Keratinocyte (primary cell): ENCODE measurements at regions not wholly inside any gene's neighbourhood (a gene's known extent, or its start where the extent isn't known, plus 50 kb on each side); places are given as distances from the start of the nearest gene placed in this dataset.

Experiments
- DNase-seq: peaks from one replicate; pipeline ENCODE4 v3.0.0-alpha.2; 2011; ENCODE audit warnings: low read depth, missing footprints, low spot score
- FAIRE-seq: peaks from 2 replicates; lab custom pipeline; 2011; peaks lifted over from hg19 to GRCh38; lab: Jason Lieb, UNC
- H2AFZ ChIP-seq: 2 replicates; pipeline ENCODE4 v1.6.0; 2012; ENCODE audit warnings: low read length, control low read depth, inconsistent platforms; ENCODE audit not compliant: control insufficient read depth
- H3K27ac ChIP-seq: 2 replicates; pipeline ENCODE4 v1.5.1; 2011; ENCODE audit warnings: low read length; ENCODE audit not compliant: control insufficient read depth, insufficient read depth
- H3K27me3 ChIP-seq: 3 replicates; pipeline ENCODE4 v1.6.0; 2011; ENCODE audit warnings: low read length; ENCODE audit not compliant: control insufficient read depth, insufficient read depth; ENCODE audit errors: extremely low read depth
- H3K36me3 ChIP-seq, 2 experiments: 2 replicates in 1 of 2; 3 replicates in 1 of 2; pipeline ENCODE4 v1.5.1; 2011; ENCODE audit warnings: low read length in 2 of 2, mild to moderate bottlenecking in 1 of 2; ENCODE audit not compliant: control insufficient read depth in 2 of 2, insufficient read depth in 2 of 2; ENCODE audit errors: extremely low read depth in 1 of 2
- H3K4me1 ChIP-seq: 3 replicates; pipeline ENCODE4 v1.5.1; 2011; ENCODE audit warnings: low read length; ENCODE audit not compliant: control insufficient read depth, insufficient read depth; ENCODE audit errors: extremely low read depth
- H3K4me2 ChIP-seq: 3 replicates; pipeline ENCODE4 v1.6.0; 2011; ENCODE audit warnings: low read depth, low read length; ENCODE audit not compliant: control insufficient read depth, insufficient read depth; ENCODE audit errors: extremely low read depth
- H3K4me3 ChIP-seq, 3 experiments: fragments of 200-600 bp in 1 of 3; sonication (generic) in 1 of 3; 2 replicates in 2 of 3; 3 replicates in 1 of 3; pipeline ENCODE4 v1.5.1; 2011 to 2016; ENCODE audit warnings: low read length in 3 of 3, mild to moderate bottlenecking in 3 of 3, control low read depth in 2 of 3, inconsistent platforms in 1 of 3, low read depth in 1 of 3, mixed read lengths in 1 of 3, mixed run types in 1 of 3, moderate library complexity in 1 of 3; ENCODE audit not compliant: control insufficient read depth in 2 of 3, insufficient read depth in 2 of 3; ENCODE audit errors: extremely low read depth in 1 of 3
- H3K79me2 ChIP-seq: 2 replicates; pipeline ENCODE4 v1.6.0; 2012; ENCODE audit warnings: low read length; ENCODE audit not compliant: control insufficient read depth, insufficient read depth
- H3K9ac ChIP-seq: 3 replicates; pipeline ENCODE4 v1.6.0; 2011; ENCODE audit warnings: low read length; ENCODE audit not compliant: control insufficient read depth, insufficient read depth; ENCODE audit errors: extremely low read depth
- H3K9me1 ChIP-seq: 3 replicates; pipeline ENCODE4 v1.6.0; 2011; ENCODE audit warnings: low read length; ENCODE audit not compliant: control insufficient read depth, insufficient read depth; ENCODE audit errors: extremely low read depth
- H3K9me3 ChIP-seq: 2 replicates; pipeline ENCODE4 v1.5.1; 2012; ENCODE audit warnings: low read depth, low read length; ENCODE audit not compliant: control insufficient read depth
- H4K20me1 ChIP-seq: 3 replicates; pipeline ENCODE4 v1.6.0; 2011; ENCODE audit warnings: low read length; ENCODE audit not compliant: control insufficient read depth, insufficient read depth; ENCODE audit errors: extremely low read depth
- CTCF ChIP-seq, 3 experiments: IDR thresholded peaks in 1 of 3; conservative IDR thresholded peaks in 1 of 3; optimal IDR thresholded peaks in 1 of 3; 2 replicates in 2 of 3; 3 replicates in 1 of 3; pipeline versions ENCODE3 to v1.5.1; 2011; ENCODE audit warnings: low read length in 3 of 3, mild to moderate bottlenecking in 3 of 3, moderate library complexity in 2 of 3, control low read depth in 1 of 3, inconsistent platforms in 1 of 3; ENCODE audit not compliant: insufficient read depth in 2 of 3; ENCODE audit errors: extremely low read depth in 1 of 3
- EZH2 ChIP-seq: IDR thresholded peaks from one replicate; pipeline ENCODE4 v1.6.1; 2012; ENCODE audit warnings: inconsistent platforms, mild to moderate bottlenecking, low read length, moderate library complexity
- dilution Hi-C: fragments of 300-500 bp; cut with MboI; formaldehyde crosslinking; loops from one replicate; pipeline ENCODE4 v1.7.0; 2020; ENCODE audit warnings: low sequenced_read_pairs; ENCODE audit not compliant: extremely low pct_ligation_motif_present

- no peak for TF ChIP-seq EZH2
- no peak for TF ChIP-seq CTCF (optimal IDR thresholded peaks at IDR 0.05 in 1 of 3, IDR thresholded peaks at IDR 0.05 in 1 of 3, conservative IDR thresholded peaks at IDR 0.05 in 1 of 3; ENCODE audit: extremely low read depth in 1 of 3, insufficient read depth in 2 of 3, low read length in 3 of 3)
- dilution Hi-C loops: no loop called here
- Histone ChIP-seq H3K9me3 (no peaks in the 10 kb centered on the region), H3K4me1 (no peaks in the 10 kb centered on the region), H3K27ac (no peak overlapping the region), H3K9ac (no peak overlapping the region), H3K9me1 (no peaks in the 10 kb centered on the region), H2AFZ (no peak overlapping the region), H3K4me2 (no peak overlapping the region), H3K36me3 (no peaks in the 10 kb centered on the region), H3K4me3 (no peak overlapping the region), H4K20me1 (no peaks in the 10 kb centered on the region), H3K27me3 (no peaks in the 10 kb centered on the region), H3K79me2 (no peaks in the 10 kb centered on the region)
- no peak for FAIRE-seq
- DNase-seq: no peak
Observed at GRCh38 chr20:59414936-59415623, 114.7 kb downstream of the EDN3 start.

GRCh38 chr20:59416916-59417315, 116.5 kb downstream of the EDN3 start:
- FAIRE-seq (no peak), DNase-seq (no peak)
- no peaks in the 10 kb centered on the region for H3K27me3 ChIP-seq
- dilution Hi-C loops: no loop called here
- no peak overlapping the region for H2AFZ ChIP-seq
- H4K20me1 ChIP-seq: no peaks in the 10 kb centered on the region
- H3K79me2 ChIP-seq: no peaks in the 10 kb centered on the region
- no peaks in the 10 kb centered on the region for H3K36me3 ChIP-seq
- no peak overlapping the region for H3K27ac ChIP-seq
- no peaks in the 10 kb centered on the region for H3K4me1 ChIP-seq
- no peaks in the 10 kb centered on the region for H3K9me3 ChIP-seq
- H3K9ac ChIP-seq: no peak overlapping the region
- no peak overlapping the region for H3K4me3 ChIP-seq
- H3K4me2 ChIP-seq: no peak overlapping the region
- TF ChIP-seq CTCF (optimal IDR thresholded peaks at IDR 0.05 in 1 of 3, IDR thresholded peaks at IDR 0.05 in 1 of 3, conservative IDR thresholded peaks at IDR 0.05 in 1 of 3; ENCODE audit: extremely low read depth in 1 of 3, insufficient read depth in 2 of 3, low read length in 3 of 3): no peak
- TF ChIP-seq EZH2: no peak
- H3K9me1 ChIP-seq: no peaks in the 10 kb centered on the region
